Posterior vena cava (tissue), 2 donors: ENCODE measurements at regions not wholly inside any gene's neighbourhood (a gene's known extent, or its start where the extent isn't known, plus 50 kb on each side); places are given as distances from the start of the nearest gene placed in this dataset.

Experiments
- DNase-seq: peaks from one replicate; pipeline ENCODE4 v3.0.0-alpha.2; 2020; ENCODE audit warnings: low spot score
- intact Hi-C, 2 donors: fragments of 100-400 bp; cut with DNase I; formaldehyde crosslinking; loops; one replicate each; pipeline versions ENCODE4 v1.14.1 to v1.14.2; 2022 to 2023
- donor health status: DM: yes; HTN: yes; CAD: no.
- donor health status: DM: yes; HTN: yes; CAD: no.

GRCh38 chr11:71336996-71337754, 84.8 kb upstream of the SHANK2 start:
- intact Hi-C loops = no loop called here
- peak; percentile 40 for DNase-seq

GRCh38 chr11:71336176-71336995, 84.0 kb upstream of the SHANK2 start:
- peak; percentile 36 for DNase-seq
- intact Hi-C loops = no loop called here

GRCh38 chr11:71335371-71335770, 83.0 kb upstream of the SHANK2 start:
- DNase-seq = peak; percentile 50
- intact Hi-C loops = no loop called here

- intact Hi-C loops = no loop called here
- peak; percentile 54 for DNase-seq
Observed at GRCh38 chr11:71334191-71334590, 81.8 kb upstream of the SHANK2 start.

GRCh38 chr11:71333473-71333872, 81.1 kb upstream of the SHANK2 start:
- DNase-seq = peak; percentile 36
- intact Hi-C loops = no loop called here

GRCh38 chr11:71332447-71332846, 80.1 kb upstream of the SHANK2 start:
- intact Hi-C loops = no loop called here
- peak; percentile 24 for DNase-seq

- intact Hi-C loops = no loop called here
- peak; percentile 61 for DNase-seq
Observed at GRCh38 chr11:71332046-71332445, 79.7 kb upstream of the SHANK2 start.

- intact Hi-C loops = no loop called here
- peak; percentile 31 for DNase-seq
Observed at GRCh38 chr11:71331631-71332030, 79.3 kb upstream of the SHANK2 start.

GRCh38 chr11:71330996-71331395, 78.6 kb upstream of the SHANK2 start:
- intact Hi-C loops = no loop called here
- DNase-seq = peak; percentile 45

GRCh38 chr11:71330349-71330748, 78.0 kb upstream of the SHANK2 start:
- intact Hi-C loops = no loop called here
- peak; percentile 58 for DNase-seq

- no peak for DNase-seq
- intact Hi-C loops = no loop called here
Observed at GRCh38 chr11:71329786-71330185, 77.4 kb upstream of the SHANK2 start.

- intact Hi-C loops = no loop called here
- DNase-seq = no peak
Observed at GRCh38 chr11:71329165-71329510, 76.8 kb upstream of the SHANK2 start.

- intact Hi-C loops = no loop called here
Observed at GRCh38 chr11:71327156-71328085, 75.0 kb upstream of the SHANK2 start.

GRCh38 chr11:71326328-71326940, 74.1 kb upstream of the SHANK2 start:
- DNase-seq = peak; percentile 59
- intact Hi-C loops = no loop called here

More at GRCh38 chr11:71327156-71328085, 75.0 kb upstream of the SHANK2 start:
- peak; percentile 69 for DNase-seq

- intact Hi-C loops = no loop called here
- peak; percentile 61 for DNase-seq
Observed at GRCh38 chr11:71325418-71326327, 73.3 kb upstream of the SHANK2 start.

- DNase-seq = peak; percentile 50
- intact Hi-C loops = no loop called here
Observed at GRCh38 chr11:71324788-71325417, 72.5 kb upstream of the SHANK2 start.

- DNase-seq = peak; percentile 35
- intact Hi-C loops = no loop called here
Observed at GRCh38 chr11:71323876-71324526, 71.6 kb upstream of the SHANK2 start.
